ENCODE measurements at regions not wholly inside any gene's neighbourhood (a gene's known extent, or its start where the extent isn't known, plus 50 kb on each side); places are given as distances from the start of the nearest gene placed in this dataset.
A peak's percentile ranks its signal among the peaks of the same experiment; 100 is the strongest.
"Not testable (repeated sequence)": the region's sequence is repeated elsewhere in the genome, so short reads cannot be mapped to it uniquely, and the experiment has no call there.

- Histone ChIP-seq H3K36me3 (ENCODE audit: control insufficient read depth in 2 of 3, insufficient read depth in 3 of 3, low read length in 3 of 3) (no peaks in the 10 kb centered on the region), H3K4me1 (ENCODE audit: control insufficient read depth in 2 of 2, insufficient read depth in 2 of 2, low read length in 2 of 2) (peaks cover 0 to 5% of the 10 kb centered on the region in 2 donors), H3K9me3 (ENCODE audit: control insufficient read depth in 2 of 3, low read length in 3 of 3) (no peaks in the 10 kb centered on the region), H3K27ac (ENCODE audit: low read depth, low read length) (no peak overlapping the region), H3K4me3 (ENCODE audit: low read length) (no peak overlapping the region), H3K27me3 (ENCODE audit: control insufficient read depth in 2 of 2, insufficient read depth in 2 of 2, low read length in 2 of 2) (no peaks in the 10 kb centered on the region)
- ChIA-PET CTCF (no interaction called here), POLR2A (no interaction called here)
- no peak overlapping the region for H3K4me3 Mint-ChIP-seq
- no peaks in the 10 kb centered on the region for H3K36me3 Mint-ChIP-seq
- H3K9me3 Mint-ChIP-seq: peaks cover 0 to 6% (median 0%) of the 10 kb centered on the region in 11 donors
- no peak for DNase-seq
- no peak overlapping the region for H3K27ac Mint-ChIP-seq
- intact Hi-C loops (cut with micrococcal nuclease): no loop called here
- no peak for ATAC-seq
- H3K4me1 Mint-ChIP-seq: peaks cover 0 to 7% (median 4%) of the 10 kb centered on the region in 7 donors
- peaks cover 0 to 6% (median 0%) of the 10 kb centered on the region in 5 donors for H3K27me3 Mint-ChIP-seq
Observed at GRCh38 chr7:106534271-106534846, 126.6 kb downstream of the CCDC71L start.

- H3K27ac ChIP-seq (ENCODE audit: low read depth, low read length); CTCF ChIA-PET; intact Hi-C loops (cut with micrococcal nuclease); H3K4me3 ChIP-seq (ENCODE audit: low read length); H3K27ac Mint-ChIP-seq; H3K4me3 Mint-ChIP-seq; DNase-seq; H3K9me3 Mint-ChIP-seq; H3K4me1 ChIP-seq (ENCODE audit: control insufficient read depth in 2 of 2, insufficient read depth in 2 of 2, low read length in 2 of 2); H3K9me3 ChIP-seq (ENCODE audit: control insufficient read depth in 2 of 3, low read length in 3 of 3); H3K27me3 ChIP-seq (ENCODE audit: control insufficient read depth in 2 of 2, insufficient read depth in 2 of 2, low read length in 2 of 2); H3K36me3 Mint-ChIP-seq; H3K4me1 Mint-ChIP-seq; H3K36me3 ChIP-seq (ENCODE audit: control insufficient read depth in 2 of 3, insufficient read depth in 3 of 3, low read length in 3 of 3); POLR2A ChIA-PET; ATAC-seq; H3K27me3 Mint-ChIP-seq: not testable (repeated sequence)
Observed at GRCh38 chr7:106530183-106530582, 130.8 kb downstream of the CCDC71L start.

- H3K27me3 ChIP-seq (ENCODE audit: control insufficient read depth in 2 of 2, insufficient read depth in 2 of 2, low read length in 2 of 2); H3K27me3 Mint-ChIP-seq; H3K9me3 Mint-ChIP-seq; H3K36me3 Mint-ChIP-seq; CTCF ChIA-PET; H3K27ac ChIP-seq (ENCODE audit: low read depth, low read length); H3K9me3 ChIP-seq (ENCODE audit: control insufficient read depth in 2 of 3, low read length in 3 of 3); DNase-seq; intact Hi-C loops (cut with micrococcal nuclease); POLR2A ChIA-PET; H3K4me3 ChIP-seq (ENCODE audit: low read length); ATAC-seq; H3K27ac Mint-ChIP-seq; H3K4me1 ChIP-seq (ENCODE audit: control insufficient read depth in 2 of 2, insufficient read depth in 2 of 2, low read length in 2 of 2); H3K36me3 ChIP-seq (ENCODE audit: control insufficient read depth in 2 of 3, insufficient read depth in 3 of 3, low read length in 3 of 3); H3K4me3 Mint-ChIP-seq: not testable (repeated sequence)
- peaks cover 10 to 19% (median 13%) of the 10 kb centered on the region in 7 donors for H3K4me1 Mint-ChIP-seq
Observed at GRCh38 chr7:106526617-106527016, 134.3 kb downstream of the CCDC71L start.

GRCh38 chr7:106524690-106525059, 136.3 kb downstream of the CCDC71L start:
- CTCF ChIA-PET: no interaction called here
- H3K27me3 Mint-ChIP-seq: peaks cover 0 to 8% (median 5%) of the 10 kb centered on the region in 5 donors
- peaks cover 0 to 2% (median 0%) of the 10 kb centered on the region in 5 donors for H3K36me3 Mint-ChIP-seq
- no peak overlapping the region for H3K27ac ChIP-seq (ENCODE audit: low read depth, low read length)
- POLR2A ChIA-PET: interaction anchor here (0.8 kb wide), 1 partner anchor 35 kb away, joined by 3 read pairs; no protein-coding TSS in a partner anchor
- H3K27ac Mint-ChIP-seq: peak overlapping the region in 1 of 9 donors; percentile 54
- H3K9me3 ChIP-seq (ENCODE audit: control insufficient read depth in 2 of 3, low read length in 3 of 3): no peaks in the 10 kb centered on the region
- H3K9me3 Mint-ChIP-seq: peaks cover 0 to 2% (median 0%) of the 10 kb centered on the region in 11 donors
- intact Hi-C loops (cut with micrococcal nuclease): no loop called here
- H3K4me3 ChIP-seq (ENCODE audit: low read length): no peak overlapping the region
- H3K4me3 Mint-ChIP-seq: peak overlapping the region in 1 of 10 donors; percentile 6
- H3K4me1 ChIP-seq (ENCODE audit: control insufficient read depth in 2 of 2, insufficient read depth in 2 of 2, low read length in 2 of 2): no peaks in the 10 kb centered on the region
- H3K4me1 Mint-ChIP-seq: peaks cover 10 to 19% (median 13%) of the 10 kb centered on the region in 7 donors
- DNase-seq (no peak), ATAC-seq (peak; percentile 24)
- H3K27me3 ChIP-seq (ENCODE audit: control insufficient read depth in 2 of 2, insufficient read depth in 2 of 2, low read length in 2 of 2): no peaks in the 10 kb centered on the region
- H3K36me3 ChIP-seq (ENCODE audit: control insufficient read depth in 2 of 3, insufficient read depth in 3 of 3, low read length in 3 of 3): no peaks in the 10 kb centered on the region

GRCh38 chr7:106523482-106523881, 137.5 kb downstream of the CCDC71L start:
- H3K27ac Mint-ChIP-seq: peak overlapping the region in 1 of 9 donors; percentile 2
- no peaks in the 10 kb centered on the region for H3K9me3 ChIP-seq (ENCODE audit: control insufficient read depth in 2 of 3, low read length in 3 of 3)
- no peak overlapping the region for H3K4me3 Mint-ChIP-seq
- peaks cover 0 to 5% (median 0%) of the 10 kb centered on the region in 5 donors for H3K36me3 Mint-ChIP-seq
- peaks cover 0 to 2% (median 0%) of the 10 kb centered on the region in 11 donors for H3K9me3 Mint-ChIP-seq
- H3K27ac ChIP-seq (ENCODE audit: low read depth, low read length): no peak overlapping the region
- DNase-seq (no peak), ATAC-seq (no peak)
- peaks cover 10 to 19% (median 13%) of the 10 kb centered on the region in 7 donors for H3K4me1 Mint-ChIP-seq
- ChIA-PET CTCF (no interaction called here), POLR2A (no interaction called here)
- no peaks in the 10 kb centered on the region for H3K4me1 ChIP-seq (ENCODE audit: control insufficient read depth in 2 of 2, insufficient read depth in 2 of 2, low read length in 2 of 2)
- H3K4me3 ChIP-seq (ENCODE audit: low read length): no peak overlapping the region
- intact Hi-C loops (cut with micrococcal nuclease): no loop called here
- no peaks in the 10 kb centered on the region for H3K27me3 ChIP-seq (ENCODE audit: control insufficient read depth in 2 of 2, insufficient read depth in 2 of 2, low read length in 2 of 2)
- no peaks in the 10 kb centered on the region for H3K36me3 ChIP-seq (ENCODE audit: control insufficient read depth in 2 of 3, insufficient read depth in 3 of 3, low read length in 3 of 3)
- peaks cover 9 to 19% (median 16%) of the 10 kb centered on the region in 5 donors for H3K27me3 Mint-ChIP-seq

GRCh38 chr7:106522696-106523095, 138.3 kb downstream of the CCDC71L start:
- intact Hi-C loops (cut with micrococcal nuclease): no loop called here
- Histone ChIP-seq H3K36me3 (ENCODE audit: control insufficient read depth in 2 of 3, insufficient read depth in 3 of 3, low read length in 3 of 3) (no peaks in the 10 kb centered on the region), H3K4me1 (ENCODE audit: control insufficient read depth in 2 of 2, insufficient read depth in 2 of 2, low read length in 2 of 2) (no peaks in the 10 kb centered on the region), H3K4me3 (ENCODE audit: low read length) (no peak overlapping the region), H3K27me3 (ENCODE audit: control insufficient read depth in 2 of 2, insufficient read depth in 2 of 2, low read length in 2 of 2) (no peaks in the 10 kb centered on the region), H3K27ac (ENCODE audit: low read depth, low read length) (no peak overlapping the region), H3K9me3 (ENCODE audit: control insufficient read depth in 2 of 3, low read length in 3 of 3) (no peaks in the 10 kb centered on the region)
- Mint-ChIP-seq H3K27me3 (peaks cover 14 to 26% (median 19%) of the 10 kb centered on the region in 5 donors), H3K4me1 (peaks cover 10 to 19% (median 13%) of the 10 kb centered on the region in 7 donors), H3K4me3 (no peak overlapping the region), H3K36me3 (peaks cover 0 to 5% (median 0%) of the 10 kb centered on the region in 5 donors), H3K27ac (no peak overlapping the region), H3K9me3 (peaks cover 0 to 3% (median 0%) of the 10 kb centered on the region in 11 donors)
- POLR2A ChIA-PET: no interaction called here
- DNase-seq: no peak
- CTCF ChIA-PET: no interaction called here
- ATAC-seq: no peak

- no peaks in the 10 kb centered on the region for H3K27me3 ChIP-seq (ENCODE audit: control insufficient read depth in 2 of 2, insufficient read depth in 2 of 2, low read length in 2 of 2)
- peaks cover 0 to 4% (median 0%) of the 10 kb centered on the region in 11 donors for H3K9me3 Mint-ChIP-seq
- H3K36me3 ChIP-seq (ENCODE audit: control insufficient read depth in 2 of 3, insufficient read depth in 3 of 3, low read length in 3 of 3): no peaks in the 10 kb centered on the region
- no peak overlapping the region for H3K27ac ChIP-seq (ENCODE audit: low read depth, low read length)
- H3K4me3 Mint-ChIP-seq: no peak overlapping the region
- no peaks in the 10 kb centered on the region for H3K9me3 ChIP-seq (ENCODE audit: control insufficient read depth in 2 of 3, low read length in 3 of 3)
- H3K27ac Mint-ChIP-seq: no peak overlapping the region
- ATAC-seq (no peak), DNase-seq (no peak)
- H3K4me3 ChIP-seq (ENCODE audit: low read length): no peak overlapping the region
- H3K4me1 ChIP-seq (ENCODE audit: control insufficient read depth in 2 of 2, insufficient read depth in 2 of 2, low read length in 2 of 2): no peaks in the 10 kb centered on the region
- peaks cover 14 to 31% (median 28%) of the 10 kb centered on the region in 5 donors for H3K27me3 Mint-ChIP-seq
- intact Hi-C loops (cut with micrococcal nuclease): no loop called here
- POLR2A ChIA-PET: no interaction called here
- H3K4me1 Mint-ChIP-seq: peaks cover 10 to 19% (median 13%) of the 10 kb centered on the region in 7 donors
- H3K36me3 Mint-ChIP-seq: peaks cover 0 to 5% (median 0%) of the 10 kb centered on the region in 5 donors
- CTCF ChIA-PET: no interaction called here
Observed at GRCh38 chr7:106521541-106521940, 139.4 kb downstream of the CCDC71L start.

All from naive thymus-derived CD4-positive, alpha-beta T cell (primary cell).